Skin of body (tissue), 1 donor: ENCODE measurements at regions not wholly inside any gene's neighbourhood (a gene's known extent, or its start where the extent isn't known, plus 50 kb on each side); places are given as distances from the start of the nearest gene placed in this dataset.

Experiments used
- DNase-seq: peaks from one replicate; lab custom pipeline; 2025; lab: John Stamatoyannopoulos, UW

DNA sequence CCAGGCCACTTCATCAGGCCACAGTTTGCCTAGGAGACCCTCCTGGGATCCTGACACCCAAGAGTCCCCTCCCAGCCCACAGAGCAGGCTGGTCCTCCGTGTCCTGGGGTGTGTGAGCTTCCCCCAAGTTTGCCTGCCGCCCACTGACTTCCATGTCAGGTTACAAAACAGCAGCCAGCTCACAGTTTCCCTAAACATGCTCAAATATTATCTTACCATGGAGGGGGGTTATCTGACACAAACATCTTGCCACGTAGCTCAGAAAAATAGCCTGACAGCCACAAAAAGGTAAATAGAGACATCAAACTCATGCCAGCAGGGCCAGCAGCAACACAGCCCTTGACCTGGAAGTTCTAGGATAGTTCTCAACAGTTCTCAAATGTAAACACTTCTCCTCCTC lies 346.5 kb downstream of the TNS1 start:
- DNase-seq = no peak

DNA sequence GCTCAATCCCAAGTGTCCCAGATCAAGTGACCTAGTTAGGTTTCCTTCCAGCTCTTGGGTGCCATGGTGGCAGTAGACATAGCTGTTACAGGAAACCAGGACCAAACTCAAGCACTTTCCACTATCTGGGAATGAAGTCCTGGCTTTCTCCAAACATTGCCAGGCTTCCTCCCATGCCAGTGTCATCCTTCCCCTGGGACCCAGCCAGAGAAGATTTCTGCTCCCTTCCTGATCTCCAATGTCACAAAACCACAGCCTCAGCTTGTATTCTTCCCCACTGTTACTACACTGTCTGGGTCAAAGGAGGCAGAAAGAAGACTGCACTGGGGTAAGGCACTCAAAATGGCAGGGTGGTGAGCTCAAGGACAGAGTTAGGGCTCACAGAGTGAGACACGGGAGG lies 347.1 kb downstream of the TNS1 start:
- no peak for DNase-seq

DNA sequence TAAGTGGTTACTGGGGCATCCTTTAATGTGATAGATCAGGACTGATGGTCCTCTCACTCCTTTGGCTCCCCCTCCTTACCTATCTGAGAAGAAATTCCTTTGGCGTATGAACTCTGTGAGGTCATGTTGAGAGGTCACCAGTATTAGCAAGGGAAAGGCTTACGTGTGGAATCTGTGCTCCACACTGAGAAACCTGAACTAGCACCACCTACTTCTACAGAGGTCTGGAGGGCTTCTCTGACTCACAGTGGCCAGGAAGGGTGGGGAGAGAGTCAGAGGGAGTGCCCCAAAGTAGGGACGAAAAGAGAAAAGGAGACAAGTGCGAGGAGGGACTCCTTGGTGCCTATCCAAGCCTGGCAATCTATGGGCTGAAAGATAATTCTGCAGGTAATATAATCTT lies 348.6 kb downstream of the TNS1 start:
- no peak for DNase-seq

DNA sequence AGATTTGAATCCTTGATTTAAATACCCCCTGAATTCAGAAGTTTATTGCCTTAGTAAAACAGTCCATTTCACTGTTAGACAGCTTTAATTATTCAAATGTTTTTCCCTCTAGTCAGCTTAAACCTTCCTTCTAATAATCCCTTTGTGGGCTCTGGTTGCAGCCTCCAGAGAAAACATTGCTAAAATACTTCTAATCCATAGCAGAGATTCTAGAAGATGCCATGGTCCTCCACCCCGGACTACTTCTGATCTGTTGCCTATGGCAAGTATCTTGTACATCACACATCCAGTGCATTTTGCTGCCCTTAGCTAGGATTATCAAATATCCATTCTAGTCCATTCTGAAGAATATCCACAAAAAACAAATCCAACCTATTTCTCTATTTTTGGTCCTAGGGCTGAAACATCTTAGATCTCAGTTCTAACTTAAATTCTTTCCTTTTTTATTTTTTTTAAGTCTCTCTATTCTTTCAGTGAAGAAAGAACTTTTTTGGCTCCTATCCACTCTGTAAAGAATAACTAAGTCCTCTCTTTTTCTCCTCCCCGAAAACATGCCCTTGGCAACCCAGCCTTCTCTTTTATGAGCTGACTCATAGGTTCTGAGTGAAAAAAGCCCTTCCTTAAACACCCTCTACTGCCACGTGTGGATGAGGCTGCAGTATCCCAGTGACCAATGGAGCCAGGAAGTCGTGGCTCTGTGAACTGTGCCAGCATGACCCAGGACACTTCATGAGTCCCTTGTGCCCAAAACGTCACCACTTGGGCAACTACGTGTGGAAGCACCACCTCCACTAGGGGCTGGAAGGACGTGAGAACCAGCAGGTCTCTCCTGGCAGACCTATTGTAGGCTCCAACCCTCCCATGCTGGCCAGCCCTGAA lies 349.8 kb downstream of the TNS1 start:
- peak; percentile 54 for DNase-seq

DNA sequence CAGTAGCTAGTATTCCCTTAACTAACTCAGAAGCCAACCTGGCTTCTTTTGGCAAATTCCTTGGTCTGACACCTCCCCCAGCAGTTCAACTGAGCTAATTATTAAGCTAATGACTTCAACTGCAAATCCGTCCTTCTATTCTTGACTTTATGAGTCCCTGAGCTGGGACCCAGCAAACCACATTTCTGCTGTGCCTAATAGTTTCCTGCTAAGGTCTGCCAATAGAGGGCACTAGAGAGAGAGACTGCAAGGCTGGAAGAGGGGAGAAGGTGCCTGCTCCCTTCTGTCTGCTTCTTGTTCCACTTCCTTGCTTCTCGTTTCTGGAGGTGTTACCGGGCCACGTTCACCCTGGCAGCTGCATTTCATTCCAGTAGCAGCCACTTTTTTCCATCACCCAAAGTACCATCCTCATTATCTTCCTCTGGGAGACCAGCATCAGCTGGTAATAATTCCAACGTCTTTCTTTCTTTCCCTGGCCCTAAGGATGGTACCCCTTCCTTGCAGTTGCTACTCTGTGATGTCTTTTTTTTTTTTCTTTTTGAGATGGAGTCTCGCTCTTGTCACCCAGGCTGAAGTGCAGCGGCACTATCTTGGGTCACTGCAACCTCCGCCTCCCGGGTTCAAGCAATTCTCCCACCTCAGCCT lies 352.0 kb downstream of the TNS1 start:
- peak; percentile 26 for DNase-seq

GRCh38 chr2:217650229-217650628 lies 352.6 kb downstream of the TNS1 start:
- DNase-seq = no peak

GRCh38 chr2:217647925-217648324 lies 354.9 kb downstream of the TNS1 start:
- DNase-seq = no peak

DNA sequence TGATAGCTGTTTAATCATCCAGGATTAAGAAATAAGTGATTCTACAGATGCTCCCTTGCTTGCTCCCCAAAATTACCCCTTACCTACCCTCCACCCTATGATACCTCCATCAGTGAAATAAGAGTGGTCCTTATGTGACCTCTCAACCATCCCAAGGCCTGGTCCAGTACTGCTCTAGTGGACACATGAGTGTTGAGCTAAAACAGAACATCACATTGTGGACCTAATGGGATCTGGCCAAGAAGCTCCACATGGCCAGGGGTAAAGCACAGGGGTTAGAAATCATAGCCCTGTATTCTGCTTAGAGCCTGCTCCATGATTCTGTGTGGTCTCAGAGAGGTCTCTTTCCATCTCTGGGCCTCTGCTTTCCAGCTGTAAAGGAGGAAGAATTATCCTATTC lies 355.6 kb downstream of the TNS1 start:
- DNase-seq = no peak

- DNase-seq = no peak
Observed at GRCh38 chr2:217645896-217646295, 356.9 kb downstream of the TNS1 start.

DNA sequence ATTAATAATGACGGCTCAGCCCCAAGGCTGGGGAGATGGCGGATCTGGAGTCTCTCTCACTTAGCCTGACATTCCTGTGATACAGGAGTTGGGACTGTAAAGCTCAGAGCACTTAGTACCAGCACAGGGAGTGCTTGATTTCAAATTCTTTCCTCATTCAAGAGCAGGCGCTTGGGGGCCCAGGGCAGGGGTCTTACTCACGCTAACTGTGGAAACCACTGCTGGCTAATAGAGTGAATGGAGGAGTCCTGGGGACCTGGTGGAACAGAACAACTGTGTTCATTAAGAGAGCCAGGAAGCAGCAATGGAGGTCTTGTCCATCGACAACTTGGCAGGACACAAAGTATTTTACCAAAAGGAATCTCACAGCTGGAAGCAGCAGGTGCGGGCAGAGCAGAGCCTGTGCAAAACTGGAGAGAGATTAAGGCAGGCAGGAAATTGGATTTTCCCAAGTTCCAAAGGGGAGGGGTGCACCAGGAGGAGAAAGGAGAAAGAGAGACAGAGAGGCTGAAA lies 358.9 kb downstream of the TNS1 start:
- DNase-seq = peak; percentile 47

DNA sequence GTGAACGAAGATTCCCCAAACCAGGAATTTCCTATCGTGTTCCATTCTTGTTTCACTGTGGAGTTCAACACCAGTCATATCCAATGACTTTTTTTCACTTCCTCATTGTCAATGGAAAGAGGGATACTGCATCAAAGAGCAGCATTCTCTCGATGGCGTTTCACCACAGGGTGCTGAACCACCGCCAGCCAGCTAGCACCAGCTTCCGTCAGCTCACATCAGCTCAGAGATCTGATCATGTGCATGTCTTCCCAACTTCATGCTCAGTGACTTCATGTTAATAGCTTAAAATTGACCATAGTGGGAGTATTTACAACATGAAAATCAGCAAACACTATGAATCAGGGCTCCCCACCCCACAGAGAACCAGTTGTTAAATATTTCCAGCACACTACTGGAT lies 359.9 kb downstream of the TNS1 start:
- DNase-seq = no peak

DNA sequence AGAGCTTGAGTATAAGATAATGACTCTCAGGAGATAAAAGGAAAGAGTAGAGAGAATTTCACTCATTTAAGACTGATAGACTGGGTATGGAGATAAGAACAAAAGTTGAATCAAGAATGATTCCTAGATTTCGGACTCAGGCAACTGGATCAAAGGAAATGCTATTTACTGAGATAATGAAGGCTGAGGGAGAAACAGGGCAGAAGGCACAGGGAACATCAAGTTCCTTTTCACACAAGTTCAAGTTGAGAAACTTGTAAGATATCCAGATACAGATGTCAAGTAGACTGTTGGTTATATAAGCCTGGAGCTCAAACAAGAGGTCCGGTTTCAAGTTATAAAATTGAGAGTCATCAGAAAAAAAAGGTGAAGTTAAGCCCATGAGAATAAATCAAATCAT lies 360.8 kb downstream of the TNS1 start:
- no peak for DNase-seq

GRCh38 chr2:217639481-217639880 lies 363.3 kb downstream of the TNS1 start:
- DNase-seq = no peak

DNA sequence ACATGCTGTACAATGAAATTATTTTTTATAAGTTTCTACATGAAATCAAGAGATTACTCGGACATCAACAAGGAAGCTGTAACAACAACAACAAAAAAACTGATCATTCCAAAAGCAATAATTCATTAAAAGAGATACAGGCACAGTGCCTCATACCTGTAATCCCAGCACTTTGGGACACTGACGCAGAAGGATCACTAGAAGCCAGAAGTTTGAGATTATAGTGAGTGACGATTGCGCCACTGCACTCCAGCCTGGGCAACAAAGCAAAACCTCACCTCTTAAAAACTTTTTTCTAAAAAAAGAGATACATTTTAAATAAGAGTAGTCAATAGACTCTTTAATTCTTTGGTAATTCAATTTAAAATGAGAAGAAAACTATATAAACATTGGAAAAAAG lies 364.3 kb downstream of the TNS1 start:
- DNase-seq = no peak

DNA sequence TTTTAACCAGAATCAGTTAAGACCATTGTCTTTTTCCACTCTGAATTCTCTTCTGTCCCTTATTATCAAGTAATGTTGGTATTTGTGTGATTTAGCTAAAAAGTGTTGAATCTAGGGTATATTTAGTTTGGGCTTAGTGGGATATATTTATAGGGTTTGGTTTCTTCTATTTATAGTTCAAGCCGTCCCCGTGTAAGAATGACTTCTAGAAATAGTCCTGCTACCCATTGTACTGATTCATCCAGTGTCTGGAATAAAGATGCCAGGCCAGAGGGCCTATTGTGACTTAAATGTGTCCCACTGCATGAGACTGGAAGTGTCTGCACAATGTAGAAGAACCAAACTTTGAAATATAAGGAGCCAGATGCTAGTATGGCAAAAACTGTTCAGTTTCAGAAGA lies 364.8 kb downstream of the TNS1 start:
- no peak for DNase-seq

DNA sequence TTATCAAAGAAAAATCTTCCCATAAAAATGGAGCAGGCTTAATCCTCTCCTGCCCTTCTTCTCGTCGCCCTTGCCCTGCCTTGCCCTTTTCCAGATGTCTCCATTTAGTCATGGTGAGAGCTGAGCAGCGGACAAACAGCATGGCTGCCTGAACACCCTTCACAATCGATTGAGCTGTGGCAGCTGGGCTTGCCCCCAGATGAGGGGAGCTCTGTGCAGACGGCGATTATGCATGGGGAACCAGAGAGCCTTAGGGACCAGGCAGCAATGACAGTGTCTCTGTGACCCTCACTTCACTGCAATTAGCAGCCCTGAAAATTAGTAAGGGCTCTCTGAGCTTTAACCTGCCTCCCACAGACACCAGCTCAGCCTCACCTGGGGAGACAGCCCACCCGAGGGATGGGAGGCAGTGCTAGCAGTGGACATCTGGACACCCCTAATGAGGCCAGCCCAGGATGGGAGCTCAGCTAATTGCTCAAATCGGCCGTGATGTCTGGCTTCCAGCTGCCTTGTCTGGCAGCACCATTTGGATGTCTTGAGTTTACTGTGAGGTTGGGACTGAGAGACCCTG lies 365.7 kb downstream of the TNS1 start:
- no peak for DNase-seq

DNA sequence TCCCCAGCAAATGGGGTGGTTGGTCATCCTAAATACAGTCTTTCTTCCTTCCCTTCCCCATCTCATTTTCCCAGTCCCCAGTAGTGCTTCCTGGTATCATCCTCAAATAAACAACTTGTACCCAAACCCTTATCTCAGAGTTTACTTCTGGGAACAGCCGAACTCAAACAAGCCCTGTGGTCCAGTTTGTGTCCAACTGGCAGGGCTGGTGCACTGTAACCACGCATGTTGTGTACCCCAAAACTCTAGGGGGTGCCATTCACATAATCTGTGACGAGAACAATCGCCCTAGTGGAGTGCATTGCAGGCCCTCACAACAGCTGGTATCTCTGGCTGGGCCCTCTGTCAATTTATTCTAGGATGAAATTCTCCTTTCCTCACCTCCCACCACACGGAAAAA lies 366.2 kb downstream of the TNS1 start:
- DNase-seq = no peak

GRCh38 chr2:217634871-217635270 lies 367.9 kb downstream of the TNS1 start:
- DNase-seq = no peak

DNA sequence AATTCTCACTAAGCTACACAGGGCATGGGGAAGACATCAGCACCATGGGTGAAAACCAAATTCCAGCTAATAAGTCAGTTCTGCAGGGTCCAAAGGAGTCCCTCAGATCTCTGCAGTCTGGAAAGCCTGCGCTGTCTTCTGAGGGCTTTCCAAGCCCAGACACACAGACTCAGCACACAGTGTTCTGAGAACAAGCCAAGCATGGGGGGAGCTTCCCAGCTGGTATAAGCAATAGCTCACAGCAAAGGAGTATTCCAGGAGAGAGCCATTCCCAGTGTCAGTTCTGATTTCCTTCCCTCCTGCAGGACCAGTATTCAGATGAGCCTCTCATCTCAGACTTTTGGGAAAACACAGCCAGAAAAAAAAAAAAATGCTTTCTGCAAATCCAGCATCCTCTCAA lies 370.8 kb downstream of the TNS1 start:
- DNase-seq = no peak

DNA sequence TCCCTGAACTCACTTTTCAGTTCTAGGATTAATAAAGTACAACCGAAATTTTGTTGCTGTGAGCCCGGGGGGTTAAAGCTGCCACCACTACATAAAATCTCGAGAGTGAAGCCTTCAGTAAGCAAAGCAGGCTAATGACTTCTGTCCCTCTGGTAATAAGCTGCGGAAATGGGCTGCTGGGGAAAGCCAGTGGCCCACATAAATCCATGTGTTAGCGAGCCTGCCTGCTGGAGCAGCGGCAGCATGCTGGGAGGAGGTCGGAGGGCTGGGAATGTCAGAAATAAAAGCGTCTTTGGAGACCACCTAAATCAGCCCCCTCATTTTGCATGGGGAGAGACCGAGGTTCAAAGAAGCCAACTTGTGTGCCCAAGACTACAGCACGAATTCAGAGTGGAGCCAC lies 371.7 kb downstream of the TNS1 start:
- DNase-seq = no peak

GRCh38 chr2:217629347-217629746 lies 373.4 kb downstream of the TNS1 start:
- no peak for DNase-seq

DNA sequence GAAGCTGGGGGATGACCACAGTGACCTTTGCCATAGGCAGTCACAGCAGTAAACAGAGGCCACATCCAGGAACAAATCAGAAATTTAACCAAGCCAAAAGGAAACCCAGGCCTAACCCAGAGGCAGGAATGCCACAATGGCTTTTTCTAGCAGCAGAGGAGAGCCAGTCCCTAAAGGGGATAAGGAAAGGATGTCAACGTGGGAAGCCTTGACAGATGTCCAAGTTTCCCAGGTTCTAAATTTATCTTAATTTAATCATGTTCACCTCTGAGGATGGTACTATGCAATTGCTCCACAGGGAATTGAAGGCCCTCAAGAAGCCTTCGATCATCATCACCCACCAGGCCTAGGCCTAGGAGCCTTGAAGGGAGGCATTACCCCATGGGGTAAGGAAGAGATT lies 374.7 kb downstream of the TNS1 start:
- no peak for DNase-seq

GRCh38 chr2:217626926-217627325 lies 375.9 kb downstream of the TNS1 start:
- DNase-seq = no peak
